HG03064 (cell line): ENCODE measurements at regions not wholly inside any gene's neighbourhood (a gene's known extent, or its start where the extent isn't known, plus 50 kb on each side); places are given as distances from the start of the nearest gene placed in this dataset.

Experiments
- ATAC-seq: cut with Tn5 transposase; IDR thresholded peaks from one replicate; pipeline ENCODE4 v1.9.1; 2021; ENCODE audit warnings: low read depth; ENCODE audit not compliant: unreplicated experiment

DNA sequence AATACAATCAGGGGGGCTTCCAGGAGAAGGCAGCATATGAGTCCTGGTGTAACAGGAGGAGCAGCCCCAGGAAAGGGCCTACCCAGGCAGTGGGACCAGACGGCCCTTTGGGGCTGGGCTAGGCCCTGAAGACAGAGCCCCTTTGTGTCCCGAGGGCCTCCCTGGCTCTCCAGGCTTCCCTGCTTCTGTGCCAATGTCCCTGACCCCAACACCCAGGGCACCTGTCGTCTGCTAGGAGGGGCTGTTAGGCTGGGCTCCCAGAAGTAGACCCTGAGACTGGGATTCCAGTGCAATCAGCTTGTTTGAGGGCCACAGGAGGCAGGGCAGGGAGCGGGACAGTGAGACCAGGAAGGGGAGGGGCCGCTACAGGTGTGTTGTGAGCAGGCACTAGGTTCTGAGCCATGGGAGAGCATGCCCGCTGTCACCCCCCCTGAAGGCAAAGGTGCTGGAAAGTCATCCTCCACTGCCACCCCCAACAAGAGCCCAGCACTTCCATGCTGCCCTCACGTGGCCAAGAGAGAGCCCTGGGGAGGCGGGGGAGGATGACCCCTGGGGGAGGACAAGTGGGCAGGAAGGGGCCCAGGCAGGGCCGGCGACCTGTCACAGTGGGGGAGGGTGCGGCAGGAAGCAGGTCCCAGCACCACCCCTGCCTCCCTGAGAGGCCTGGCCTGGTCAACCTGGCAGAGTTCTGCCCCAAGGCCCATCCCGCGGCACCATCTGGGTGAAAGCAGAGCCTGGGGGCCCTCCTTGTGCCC is 64.8 kb downstream of the ADRA2C start:
- ATAC-seq, result no peak

- no peak for ATAC-seq
Measured at GRCh38 chr4:3831529-3832150, 65.5 kb downstream of the ADRA2C start.

DNA sequence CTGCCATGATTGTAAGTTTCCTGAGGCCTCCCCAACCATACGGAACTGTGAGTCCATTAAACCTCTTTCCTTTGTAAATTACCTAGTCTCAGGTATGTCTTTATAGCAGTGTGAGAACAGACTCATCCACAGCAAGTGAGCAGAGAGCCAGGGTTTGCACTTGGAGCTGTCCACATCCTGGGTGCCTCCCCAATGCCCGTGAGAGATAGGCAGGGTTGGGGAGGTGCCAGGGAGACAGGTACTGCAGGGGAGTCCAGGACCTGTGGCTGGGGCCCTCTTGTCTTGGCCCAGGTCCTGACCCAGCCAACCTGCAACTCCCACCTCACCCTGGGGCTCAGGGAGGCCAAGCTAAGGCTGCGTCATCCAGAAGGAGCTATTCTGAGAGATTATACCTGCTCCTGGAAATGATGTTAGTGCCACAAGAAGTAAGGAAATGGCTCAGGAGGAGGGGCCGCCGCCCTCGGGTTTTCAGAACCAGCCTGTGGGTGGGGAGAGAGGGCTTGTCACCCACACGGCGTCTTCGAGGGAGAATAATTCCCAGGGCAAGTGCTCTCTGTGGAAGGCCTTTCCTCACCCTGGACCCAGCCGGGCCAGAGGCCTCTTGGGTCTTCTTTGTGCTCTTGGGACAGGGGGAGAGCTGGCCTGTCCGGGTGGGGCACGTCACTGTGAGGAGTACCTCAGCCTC is 66.5 kb downstream of the ADRA2C start:
- ATAC-seq, result no peak

DNA sequence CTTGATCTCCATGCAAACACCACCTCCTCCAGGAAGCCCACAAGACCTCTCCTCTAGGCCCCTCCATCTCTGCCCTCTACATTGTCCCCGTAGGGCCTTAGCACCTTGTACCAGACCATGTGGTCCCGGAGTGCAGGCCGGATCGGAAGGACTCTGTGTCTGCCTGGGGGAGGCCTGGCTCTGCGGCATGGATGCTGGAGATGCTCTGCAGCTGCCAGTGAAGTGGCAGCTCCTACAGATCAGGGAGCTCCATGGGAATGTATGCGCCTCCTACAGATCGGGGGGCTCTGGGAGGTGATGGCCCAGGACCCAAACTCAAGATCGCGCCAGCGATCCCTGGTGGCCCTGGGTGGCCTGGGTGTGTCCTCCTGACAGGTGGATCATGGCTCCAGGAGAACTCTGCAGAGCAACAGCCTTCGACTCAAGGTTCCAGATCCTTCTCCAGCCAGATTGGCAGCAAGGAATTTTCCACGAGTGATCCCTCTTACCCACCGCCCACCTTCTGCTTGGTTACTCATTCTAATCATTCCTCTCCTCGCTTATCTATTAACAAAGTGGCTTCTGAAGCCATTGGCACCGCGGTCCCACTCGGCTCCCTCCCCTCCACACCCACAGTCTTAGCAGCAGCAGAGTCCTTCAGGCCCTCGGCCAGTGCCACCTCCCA is 67.3 kb downstream of the ADRA2C start:
- no peak for ATAC-seq

DNA sequence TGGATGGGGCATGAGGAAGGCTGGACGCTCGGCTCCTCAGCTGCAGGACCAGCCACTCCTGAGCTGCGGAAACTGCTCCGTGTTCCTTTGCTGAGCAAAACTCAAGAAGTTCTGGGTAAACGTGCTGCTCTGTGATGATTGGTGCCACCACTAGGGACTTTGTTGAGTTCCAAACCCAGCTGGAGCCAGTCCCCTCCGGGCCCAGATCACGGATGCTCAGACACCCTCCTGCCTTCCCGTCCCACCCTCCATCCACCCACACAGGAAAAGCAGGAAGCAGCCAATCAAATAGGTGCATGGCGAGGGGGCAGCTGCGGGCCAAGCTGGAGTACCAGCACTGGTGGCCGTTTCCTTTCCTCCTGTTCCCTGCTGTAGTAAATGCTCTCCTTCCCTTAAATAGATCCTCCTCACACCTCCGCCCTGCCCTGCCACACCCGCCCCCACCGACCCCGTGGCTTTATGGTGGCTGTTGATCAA is 68.0 kb downstream of the ADRA2C start:
- ATAC-seq, result no peak

DNA sequence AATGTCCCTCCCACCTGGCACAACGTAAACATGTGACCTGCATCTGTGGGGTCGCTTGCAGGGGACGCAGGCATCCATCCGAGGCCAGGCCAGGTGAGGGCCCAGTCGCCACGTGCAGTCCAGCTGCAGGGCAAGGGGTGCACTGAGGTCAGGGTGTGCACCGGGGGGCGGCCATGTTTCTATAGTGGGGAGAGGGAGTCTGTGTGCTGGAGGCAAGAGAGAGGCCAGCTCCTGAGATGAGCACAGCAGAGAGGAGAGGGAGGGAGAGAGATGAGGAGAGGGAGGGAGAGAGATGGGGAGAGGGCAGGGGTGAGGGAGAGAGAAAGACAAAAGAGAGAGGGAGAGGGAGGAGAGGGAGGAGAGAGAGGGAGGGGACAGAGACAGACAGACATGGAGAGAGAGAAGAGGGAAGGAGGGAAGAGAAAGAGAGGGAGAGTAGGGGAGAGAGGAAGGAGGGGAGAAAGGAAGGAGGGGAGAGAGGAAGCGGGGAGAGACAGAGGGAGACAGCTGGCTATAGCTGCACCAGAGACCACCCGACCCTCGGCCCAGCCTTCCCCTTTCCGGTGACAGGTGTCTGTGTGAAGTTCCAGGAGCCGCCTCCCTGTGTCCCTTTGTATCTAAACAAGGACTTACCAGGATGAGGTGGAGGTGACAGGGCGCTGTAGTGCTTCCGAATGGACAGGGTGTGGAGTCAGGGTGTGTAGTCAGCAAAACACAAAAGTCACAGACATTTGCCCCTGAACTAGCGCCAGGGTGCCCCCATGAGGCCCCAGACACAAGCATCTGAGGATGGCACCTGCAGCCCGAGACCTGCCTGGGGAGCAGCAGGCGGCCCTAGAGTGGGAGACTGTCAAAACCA is 68.7 kb downstream of the ADRA2C start:
- no peak for ATAC-seq

DNA sequence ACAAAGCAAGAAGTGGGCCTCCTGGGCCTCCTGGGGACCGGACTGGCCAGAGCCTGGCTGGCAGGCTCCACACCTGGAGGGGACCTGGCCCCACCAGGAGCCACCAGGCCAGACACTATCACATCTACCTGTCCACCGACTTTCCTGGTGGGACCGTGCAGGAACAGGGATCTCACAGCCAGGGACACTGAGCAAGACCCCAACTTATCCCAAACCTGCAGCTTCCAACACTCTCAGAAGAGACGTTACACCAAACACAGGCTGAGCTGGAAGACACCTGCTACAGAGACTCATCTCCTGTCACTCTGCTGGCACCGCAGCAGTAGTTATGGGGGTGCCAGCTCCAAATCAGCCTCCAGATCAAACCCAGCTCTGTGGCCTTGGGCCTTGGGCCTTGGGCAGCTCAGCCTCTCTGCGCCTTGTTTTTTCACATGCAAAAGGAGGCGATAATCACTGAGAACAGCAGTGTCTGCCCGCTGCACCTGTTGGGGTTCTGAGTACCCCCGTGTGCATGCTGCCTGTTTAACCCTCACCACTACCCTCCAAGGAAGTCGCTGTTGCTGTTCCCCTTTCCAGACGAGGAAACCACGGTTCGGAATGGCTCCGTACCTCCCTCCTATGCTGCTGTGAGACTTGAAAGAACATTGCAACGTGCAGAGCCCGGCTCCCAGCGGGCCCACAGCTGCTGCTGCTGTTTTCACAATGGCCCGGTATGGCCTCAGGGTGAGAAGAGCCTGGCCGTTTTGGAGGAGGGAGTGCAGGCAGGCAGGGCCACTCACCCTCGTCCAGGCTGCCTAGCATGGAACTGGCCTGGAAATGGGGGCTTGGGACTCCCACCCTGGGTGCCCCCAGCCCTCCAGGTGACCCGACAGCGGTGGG is 69.6 kb downstream of the ADRA2C start:
- ATAC-seq, result no peak

DNA sequence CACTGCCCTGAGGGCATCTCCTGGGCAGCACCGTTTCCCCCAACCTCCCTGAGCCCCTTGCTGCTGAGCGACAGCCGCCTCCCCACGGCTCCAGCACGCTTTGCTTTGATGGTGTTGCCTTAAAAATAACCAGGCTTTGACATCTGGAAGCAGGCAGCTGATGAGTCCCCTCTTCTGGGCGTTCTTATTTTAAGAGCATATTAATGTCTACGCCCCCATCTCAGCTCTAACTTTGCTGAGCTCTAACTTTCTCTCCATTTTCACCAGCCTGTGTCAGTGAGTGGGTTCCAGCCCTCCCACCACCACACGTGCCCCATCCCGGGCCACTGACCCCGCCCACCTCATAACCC is 70.2 kb downstream of the ADRA2C start:
- ATAC-seq, result no peak

DNA sequence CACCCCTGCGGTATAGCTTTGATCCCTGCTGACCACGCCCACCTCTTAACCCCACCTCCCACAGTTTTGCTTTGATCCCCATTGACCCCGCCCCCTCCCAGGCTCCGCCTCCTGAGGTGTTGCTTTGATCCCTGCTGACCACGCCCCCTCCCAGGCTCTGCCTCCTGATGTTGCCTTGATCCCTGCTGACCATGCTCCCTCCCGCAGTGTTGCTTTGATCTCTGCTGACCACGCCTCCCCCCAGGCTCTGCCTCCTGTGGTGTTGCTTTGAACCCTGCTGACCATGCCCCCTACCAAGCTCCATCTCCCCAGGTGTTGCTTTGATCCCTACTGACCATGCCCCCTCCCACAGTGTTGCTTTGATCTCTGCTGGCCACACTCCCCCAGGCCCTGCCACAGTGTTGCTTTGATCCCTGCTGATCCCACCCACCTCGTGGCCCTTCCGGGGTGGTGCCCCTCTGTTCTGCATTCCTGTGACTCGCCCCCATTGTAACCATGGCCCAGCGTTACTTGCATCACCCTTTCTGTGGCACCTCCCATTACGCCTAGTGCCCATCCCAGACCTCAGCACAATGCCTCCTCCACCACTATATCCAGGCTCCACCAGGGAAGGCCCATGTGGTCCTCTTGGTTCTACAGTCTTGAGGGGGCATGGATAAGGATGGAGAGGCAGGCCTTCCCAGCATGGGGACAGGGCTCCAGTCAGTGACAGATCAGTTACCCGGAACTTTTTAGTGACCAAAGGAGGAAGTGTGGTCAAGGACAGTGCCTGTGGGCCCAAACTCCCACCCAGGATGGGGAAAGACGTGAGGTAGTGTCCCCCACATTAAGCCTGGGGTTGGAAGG is 70.8 kb downstream of the ADRA2C start:
- no peak for ATAC-seq

DNA sequence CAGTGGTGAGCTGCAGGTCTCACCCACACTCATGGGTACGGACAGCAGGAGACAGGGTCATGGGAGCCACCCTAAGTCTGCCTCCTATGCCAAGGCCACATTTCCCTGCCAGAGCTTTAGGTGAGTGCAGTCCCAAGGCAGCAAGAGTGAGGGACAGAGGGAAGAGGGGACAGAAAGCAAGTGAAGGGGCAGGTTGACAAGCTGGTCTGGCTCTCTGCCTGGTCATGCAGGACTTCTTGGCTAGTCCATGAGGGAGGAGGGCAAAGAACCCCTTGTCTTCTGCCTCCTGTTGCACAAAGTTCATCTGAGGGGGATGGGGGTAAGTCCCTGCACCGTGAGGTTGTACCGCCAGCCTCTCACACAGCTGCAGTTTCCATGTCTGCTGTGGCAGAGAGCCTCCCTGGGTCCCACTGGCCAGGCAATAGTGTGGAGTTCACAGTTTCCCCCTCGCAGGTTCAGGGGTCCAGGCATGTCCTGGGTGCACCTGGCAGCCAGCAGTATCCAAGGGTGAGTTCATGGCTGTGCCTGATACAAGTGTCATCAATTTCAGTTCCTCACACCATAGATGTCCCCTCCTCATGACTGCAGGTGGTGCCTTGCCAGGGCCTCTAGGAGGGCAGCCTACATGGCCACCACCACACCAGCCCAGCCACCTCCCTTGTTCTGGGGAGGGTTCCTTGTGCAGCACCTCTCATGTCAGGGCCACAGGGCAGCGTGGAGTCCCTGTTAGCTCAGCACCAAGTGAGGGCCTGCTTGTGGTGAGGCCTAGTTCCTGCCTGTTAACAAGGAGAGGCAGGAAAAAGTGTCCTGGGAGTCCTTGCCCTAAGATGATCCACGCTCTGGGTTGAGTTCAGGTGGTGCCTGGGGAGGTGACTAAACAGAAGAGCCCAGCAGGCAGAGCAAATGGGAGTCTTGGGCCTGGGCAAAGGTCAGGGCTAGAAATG is 72.5 kb downstream of the ADRA2C start:
- ATAC-seq, result no peak

DNA sequence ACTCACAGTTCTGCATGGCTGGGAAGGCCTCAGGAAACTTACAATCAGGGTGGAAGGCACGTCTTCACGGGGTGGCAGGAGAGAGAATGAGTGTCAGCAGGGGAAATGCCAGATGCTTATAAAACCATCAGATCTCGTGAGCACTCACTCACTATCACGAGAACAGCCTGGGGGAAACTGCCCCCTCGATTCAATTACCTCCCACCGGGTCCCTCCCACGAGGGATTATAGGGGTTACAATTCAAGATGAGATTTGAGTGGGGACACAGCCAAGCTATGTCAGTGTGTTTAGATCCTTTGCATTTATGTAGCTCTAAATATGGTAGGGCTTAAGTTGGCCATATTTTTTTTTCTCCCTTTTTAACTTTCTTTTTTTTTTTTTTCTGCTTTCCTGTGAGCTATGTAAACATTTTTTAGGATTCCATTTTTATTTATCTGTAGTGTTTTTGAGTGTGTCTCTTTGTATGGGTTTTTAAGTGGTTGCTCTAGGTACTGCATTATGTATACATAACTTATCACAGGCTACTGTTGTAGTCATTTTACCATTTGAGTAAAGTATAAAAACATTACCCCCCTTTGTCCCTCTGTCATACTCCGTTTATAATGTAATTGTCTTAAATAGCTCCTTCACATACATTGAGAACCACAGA is 79.0 kb downstream of the ADRA2C start:
- ATAC-seq, result no peak

- no peak for ATAC-seq
Measured at GRCh38 chr4:3845744-3846429, 79.7 kb downstream of the ADRA2C start.

DNA sequence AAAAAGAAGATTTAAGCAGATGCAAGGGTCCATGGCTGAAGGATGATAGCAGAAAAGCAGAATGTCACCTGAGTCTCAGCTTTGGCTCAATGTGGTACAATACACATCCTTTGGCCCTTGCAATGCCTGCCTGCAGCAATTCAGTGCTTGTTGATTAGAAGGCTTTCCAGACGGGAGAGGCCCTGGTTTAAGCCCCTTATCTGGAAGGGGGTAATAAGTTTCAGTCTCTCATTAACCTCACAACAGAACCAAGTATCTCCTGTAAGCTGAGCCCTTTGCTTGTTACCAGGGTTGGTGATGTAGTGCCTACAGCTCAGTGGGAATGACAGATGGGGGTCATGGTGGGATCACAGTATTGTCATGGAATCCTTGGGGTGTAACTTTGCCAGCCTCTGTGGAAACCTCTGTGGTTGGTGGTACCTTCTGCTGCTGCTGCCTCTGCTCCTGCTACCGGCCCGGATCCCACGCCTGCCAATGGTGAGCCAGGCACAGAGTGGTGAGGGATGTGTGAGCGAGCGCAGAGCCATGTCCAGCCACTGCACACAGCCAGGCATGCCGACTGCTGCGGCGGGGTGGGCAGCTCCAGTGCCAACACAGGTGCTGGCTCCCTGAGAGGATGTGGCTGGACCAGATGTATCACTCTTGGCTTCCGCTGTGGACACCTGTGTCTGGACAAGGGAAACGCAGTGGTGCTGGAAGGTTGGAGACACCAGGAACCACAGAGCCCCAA is 81.2 kb downstream of the ADRA2C start:
- no peak for ATAC-seq

DNA sequence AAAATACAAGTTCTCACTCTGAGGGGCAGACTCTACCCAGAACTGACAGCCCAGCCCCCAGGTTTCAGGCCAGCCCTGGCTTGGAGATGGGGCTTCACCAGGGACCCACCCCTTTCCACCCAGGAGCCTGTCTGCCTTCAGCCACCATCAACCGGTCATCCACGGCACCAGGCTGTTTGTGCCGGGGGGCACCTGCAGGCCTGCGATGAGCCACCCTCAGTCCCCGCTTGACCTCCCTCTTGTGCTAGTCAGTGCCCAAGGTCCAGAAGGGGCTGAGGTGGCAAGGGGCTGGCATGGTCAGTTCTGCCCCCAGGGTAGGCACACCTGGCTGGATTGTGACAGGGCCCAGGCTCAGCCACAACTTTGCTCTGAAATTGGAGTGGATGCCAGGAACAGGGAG is 82.1 kb downstream of the ADRA2C start:
- no peak for ATAC-seq

GRCh38 chr4:3849140-3849539 is 83.0 kb downstream of the ADRA2C start:
- no peak for ATAC-seq

GRCh38 chr4:3850128-3850527 is 83.9 kb downstream of the ADRA2C start:
- no peak for ATAC-seq
